ENCODE measurements at regions not wholly inside any gene's neighbourhood (a gene's known extent, or its start where the extent isn't known, plus 50 kb on each side); places are given as distances from the start of the nearest gene placed in this dataset.

DNA sequence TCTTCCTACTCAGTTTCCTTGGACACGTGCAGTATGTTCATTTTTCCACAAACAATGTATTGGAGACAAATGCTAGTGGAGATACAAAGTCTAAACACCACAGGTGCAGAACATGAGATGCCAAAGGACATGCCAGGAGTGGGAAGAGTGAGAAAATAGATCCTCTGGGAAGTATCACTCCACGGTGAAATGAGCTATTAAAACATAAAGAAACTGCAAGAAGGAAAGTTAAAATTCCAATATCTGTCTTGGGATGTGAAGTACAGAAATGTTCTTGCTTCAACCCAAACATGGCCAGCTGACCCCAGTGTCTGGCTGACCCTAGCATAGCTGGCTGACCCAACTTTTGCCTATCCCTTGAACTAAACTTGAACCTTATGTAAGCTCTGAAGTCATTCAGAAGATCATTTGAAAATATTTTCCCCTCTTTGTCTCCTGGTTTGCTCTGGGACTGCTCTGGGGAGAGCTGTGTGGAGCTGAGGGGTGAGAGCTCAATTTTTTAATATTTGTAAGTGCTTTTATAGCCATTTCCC is 59.5 kb downstream of the FZD1 start:
- no peak for FAIRE-seq

GRCh38 chr7:91324663-91325062 is 60.4 kb downstream of the FZD1 start:
- no peak for FAIRE-seq

DNA sequence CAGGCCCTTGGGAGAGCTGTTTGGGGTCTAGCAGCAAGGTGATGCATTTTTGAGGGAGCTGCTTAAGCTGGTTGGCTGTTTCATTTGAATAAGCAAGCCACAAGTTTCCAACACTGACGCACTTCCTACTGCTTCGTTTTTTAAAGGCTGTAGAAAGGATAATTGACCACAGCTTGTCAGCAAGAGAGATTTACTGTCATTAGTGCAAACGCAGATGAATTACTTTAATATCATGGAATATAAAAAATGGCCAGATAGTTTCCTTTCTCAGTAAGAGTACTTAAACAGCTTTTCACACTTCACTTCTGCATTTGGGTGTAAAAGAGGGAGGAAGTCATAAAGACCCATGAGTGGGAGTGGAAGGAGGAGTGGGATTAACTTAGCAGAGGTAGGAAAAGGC is 61.5 kb downstream of the FZD1 start:
- no peak for FAIRE-seq

DNA sequence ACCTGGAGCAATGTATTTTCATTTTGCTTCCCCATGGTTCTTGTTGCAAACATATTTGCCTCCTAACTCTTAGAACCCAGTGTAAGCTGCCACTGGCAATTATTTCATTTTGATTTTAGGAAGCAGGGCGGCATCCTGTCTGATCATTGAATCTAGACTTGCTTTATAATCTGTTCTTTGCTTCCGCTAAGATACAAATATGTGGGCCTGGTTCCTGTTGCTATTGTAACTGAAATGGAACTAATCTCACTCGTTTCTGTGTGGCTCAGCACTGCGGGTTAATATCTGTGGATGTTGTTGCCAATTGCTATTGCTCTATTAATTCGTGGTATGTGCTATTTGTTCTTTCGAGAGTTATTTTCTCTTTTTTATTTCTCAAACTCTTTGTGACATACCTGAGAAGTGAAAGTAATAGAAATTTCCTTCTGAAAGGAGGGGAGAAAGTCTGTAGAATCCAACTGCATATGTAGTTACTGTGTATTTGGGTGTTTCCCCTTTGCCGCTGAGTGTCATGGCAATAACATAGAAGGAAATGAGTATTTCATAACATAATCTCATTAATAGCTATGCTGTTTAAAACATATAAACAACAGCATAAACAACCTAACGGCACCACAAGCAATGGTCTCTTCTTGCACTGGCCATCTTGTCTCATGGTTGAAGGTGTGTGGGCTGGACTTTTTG is 62.4 kb downstream of the FZD1 start:
- FAIRE-seq = no peak

DNA sequence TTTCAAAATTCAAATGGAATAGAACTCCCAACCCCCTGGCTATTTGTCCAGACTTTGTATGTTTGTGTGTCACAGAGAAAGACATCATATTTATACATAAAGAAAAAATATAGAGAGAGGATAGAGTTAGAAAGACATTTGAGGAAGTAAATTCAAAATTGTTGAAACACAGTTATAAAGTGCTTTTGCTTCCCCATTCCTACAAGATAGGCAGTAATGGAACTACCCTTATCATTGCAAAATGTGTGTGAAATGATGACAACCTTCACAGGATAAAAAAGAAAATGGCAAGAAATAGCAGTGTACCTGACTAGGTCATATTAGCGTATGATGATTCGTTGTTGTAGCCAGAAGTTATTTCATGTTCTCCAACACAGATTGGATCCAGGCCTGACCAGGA is 63.1 kb downstream of the FZD1 start:
- FAIRE-seq = no peak

DNA sequence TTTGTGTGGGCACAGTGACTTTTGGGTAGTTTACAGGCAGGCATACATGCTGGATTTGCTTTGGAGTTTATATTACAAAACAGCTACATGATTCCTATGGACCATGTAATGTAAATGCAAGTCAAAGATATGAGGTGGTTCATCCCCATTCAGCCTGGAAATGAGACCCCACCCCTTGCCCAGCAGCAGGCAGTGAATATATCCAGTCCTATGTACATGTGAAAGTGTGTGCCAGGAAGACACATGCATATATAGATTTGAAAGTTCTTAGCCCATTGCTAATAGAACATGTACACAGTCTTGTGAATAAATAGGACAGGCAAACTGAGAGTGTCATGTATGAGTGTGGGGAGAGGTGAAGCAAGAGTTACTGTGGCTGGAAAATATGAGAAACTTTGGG is 65.3 kb downstream of the FZD1 start:
- FAIRE-seq = no peak

DNA sequence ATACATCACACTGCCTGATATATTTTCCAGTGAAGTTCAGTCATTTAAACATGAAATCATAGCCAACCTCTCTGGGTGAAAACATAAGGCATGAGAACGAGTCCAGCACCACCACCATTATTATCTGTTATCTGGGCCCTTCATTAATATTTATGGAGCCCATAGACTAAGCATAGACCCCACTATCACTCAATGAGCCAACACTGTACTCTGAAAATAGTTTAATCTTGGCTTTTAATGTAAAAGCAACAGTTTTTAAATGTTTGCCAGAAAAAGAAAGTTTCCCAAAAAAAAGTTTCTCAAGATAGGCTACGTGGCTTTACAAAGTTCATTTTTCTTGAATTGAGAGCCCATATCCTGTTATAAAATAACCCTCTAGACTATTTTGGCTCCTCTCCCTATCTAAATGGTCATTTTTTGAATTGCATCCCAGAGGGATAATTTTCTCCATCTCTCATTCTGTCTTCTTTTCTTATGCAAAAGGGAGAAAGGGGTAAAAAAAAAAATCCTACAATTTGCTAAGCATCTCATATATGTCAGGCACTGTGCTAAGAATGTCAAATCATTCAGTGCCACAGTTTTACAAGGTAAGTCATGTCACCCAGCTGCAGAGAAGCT is 66.1 kb downstream of the FZD1 start:
- no peak for FAIRE-seq

GRCh38 chr7:91330866-91331265 is 66.6 kb downstream of the FZD1 start:
- FAIRE-seq = no peak

GRCh38 chr7:91336106-91336505 is 71.9 kb downstream of the FZD1 start:
- no peak for FAIRE-seq

GRCh38 chr7:91338226-91339020 is 74.2 kb downstream of the FZD1 start:
- FAIRE-seq = no peak

DNA sequence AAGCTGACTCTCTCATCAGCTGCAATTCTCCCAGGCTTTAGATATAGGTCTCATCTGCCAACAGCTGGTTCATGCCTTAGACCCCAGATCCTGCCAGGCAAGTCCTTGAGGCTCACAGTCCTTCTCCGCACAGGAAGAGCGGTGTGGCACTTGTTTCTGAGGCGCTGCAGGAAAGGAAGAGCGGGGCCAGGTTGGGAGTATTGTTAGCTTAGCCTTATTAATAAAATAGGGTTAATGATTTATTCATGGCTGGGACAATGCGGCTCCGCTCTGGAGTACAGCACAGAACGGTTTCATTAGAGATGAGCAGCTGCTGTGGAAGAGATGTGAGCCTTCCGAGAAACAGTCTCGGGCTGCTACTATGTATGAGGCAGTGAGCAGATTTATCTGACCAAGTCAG is 78.1 kb downstream of the FZD1 start:
- FAIRE-seq = no peak

DNA sequence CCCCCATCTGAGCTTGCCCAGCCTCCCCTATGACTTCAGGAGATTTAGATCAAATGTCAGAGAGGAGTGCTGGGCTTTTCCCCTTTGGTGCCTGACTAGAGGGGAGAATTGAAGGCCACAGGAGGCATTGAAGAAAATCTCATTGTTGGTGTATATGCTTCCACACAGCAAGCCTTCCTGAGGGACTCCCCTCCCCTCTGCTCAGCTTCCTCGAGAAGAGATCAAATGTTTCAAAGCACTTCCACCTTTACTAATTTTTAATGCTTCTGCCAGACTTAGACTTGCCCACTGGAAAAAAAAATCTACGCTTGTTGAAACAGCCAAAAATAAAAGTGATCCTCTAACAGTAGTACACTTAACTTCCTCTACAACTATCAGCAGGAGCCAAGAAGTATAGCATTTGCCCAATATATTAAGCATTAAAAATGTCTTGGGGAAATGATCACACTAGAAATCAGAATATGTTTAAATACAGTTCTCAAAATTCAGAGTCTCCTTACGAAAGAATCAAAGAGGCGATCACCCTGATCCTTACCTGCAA is 79.3 kb downstream of the FZD1 start:
- no peak for FAIRE-seq

DNA sequence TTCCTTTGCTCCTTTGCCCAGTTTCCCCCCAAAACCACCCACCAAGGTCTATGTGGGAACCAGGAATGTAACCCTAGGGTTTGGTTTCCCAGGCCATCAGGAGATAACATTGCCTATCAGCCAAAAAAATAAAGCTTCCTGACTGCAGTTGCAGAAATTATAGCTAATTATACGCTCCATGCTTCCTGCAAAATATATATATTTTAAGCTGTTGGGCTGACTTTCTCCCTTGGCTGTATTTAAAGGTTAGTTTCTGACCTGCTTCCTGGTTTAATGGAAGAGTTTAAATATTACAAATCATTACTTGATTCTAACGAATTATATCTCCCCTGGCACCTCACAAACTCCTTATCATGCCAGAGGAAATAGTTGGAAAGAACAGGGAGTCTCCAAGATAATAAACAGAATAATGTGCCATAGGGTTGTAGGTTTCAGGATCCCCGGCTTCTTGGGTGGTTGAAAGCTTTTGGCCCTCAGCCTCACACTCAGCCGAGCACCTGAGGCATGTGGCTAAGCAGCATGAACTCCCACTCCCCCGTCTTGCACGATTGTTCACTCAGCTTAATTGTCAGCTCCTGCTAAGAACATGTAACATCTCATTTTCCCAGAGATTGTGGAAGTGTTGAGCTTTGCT is 79.9 kb downstream of the FZD1 start:
- FAIRE-seq = no peak

DNA sequence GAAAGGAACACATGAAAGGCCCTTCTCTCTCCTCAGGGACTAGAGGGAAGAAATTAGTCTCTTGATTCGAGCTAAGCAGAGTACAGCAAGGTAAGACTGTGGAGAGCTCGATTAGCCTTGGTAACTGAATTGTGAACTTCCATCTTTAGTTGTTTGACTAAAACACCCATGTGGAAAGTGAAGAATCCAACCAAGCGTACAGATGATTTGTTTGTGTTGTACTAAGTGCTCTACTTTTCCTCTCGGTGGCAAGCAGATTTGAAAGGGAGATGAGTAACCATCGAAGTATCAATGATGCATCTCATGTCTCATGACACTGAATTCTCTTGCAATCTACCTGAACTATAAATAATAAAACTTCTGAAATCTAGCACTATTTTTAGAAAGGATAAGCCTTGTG is 80.7 kb downstream of the FZD1 start:
- no peak for FAIRE-seq

DNA sequence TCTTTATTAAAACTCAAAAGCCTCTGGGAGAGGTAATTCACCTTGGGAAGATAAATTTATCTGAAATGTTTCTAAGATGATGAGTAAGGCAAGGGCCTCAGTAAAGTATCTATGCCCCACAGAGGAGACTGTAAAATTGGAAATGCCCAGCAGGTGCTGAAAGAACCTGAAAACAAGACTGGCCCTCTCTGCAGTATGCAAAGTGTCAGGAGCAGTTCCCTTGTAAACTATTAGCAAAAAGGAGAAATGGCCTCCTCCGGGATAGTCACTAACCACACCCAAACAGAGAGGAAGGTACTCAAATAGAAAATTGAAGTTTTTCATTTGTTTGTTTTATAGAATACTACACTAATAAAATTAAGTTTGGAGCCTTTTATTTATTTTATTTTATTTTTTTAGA is 81.2 kb downstream of the FZD1 start:
- FAIRE-seq = no peak

GRCh38 chr7:91346426-91346825 is 82.2 kb downstream of the FZD1 start:
- no peak for FAIRE-seq

DNA sequence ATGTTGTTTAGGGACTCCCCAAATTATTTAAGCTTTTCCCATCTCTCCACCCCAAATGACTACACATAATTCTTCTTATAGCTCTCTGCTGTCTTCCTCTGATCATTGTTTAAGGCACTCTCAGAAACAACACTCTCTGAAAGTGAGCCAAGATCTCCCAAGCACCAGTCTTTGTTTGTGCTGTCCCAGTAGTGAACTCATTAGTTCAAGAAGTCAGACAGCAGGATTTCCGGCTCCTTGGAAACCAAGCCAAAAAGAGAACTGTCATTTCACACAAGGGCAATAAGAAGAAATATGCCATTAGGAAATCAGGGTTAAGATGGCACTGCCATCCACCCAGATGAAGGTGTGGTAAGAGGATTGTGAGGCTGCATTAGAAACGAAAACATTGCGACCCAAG is 83.1 kb downstream of the FZD1 start:
- no peak for FAIRE-seq

GRCh38 chr7:91348711-91349110 is 84.5 kb downstream of the FZD1 start:
- no peak for FAIRE-seq

- FAIRE-seq = no peak
These were observed 87.1 kb downstream of the FZD1 start for GRCh38 chr7:91351374-91351773.

GRCh38 chr7:91352091-91352490 is 87.9 kb downstream of the FZD1 start:
- FAIRE-seq = no peak

DNA sequence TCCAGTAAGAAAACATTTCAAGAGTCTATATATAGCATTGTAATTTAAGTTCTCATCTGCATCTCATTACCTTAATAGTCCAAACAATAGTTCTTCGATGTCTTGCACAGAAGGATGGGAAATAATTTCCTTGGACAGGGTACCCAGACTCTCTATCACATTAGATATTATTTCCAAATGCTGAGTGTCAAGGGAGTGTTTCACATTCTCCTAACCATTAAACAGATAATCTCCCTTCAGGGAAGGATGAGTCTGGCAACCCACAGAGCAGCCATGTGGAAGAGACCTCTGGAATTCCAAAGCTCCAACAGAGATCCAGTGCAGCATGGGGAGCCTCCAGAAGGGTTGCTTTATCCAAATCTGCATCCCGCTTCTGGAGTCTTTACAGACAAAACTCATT is 89.6 kb downstream of the FZD1 start:
- peak; percentile 95 for FAIRE-seq

DNA sequence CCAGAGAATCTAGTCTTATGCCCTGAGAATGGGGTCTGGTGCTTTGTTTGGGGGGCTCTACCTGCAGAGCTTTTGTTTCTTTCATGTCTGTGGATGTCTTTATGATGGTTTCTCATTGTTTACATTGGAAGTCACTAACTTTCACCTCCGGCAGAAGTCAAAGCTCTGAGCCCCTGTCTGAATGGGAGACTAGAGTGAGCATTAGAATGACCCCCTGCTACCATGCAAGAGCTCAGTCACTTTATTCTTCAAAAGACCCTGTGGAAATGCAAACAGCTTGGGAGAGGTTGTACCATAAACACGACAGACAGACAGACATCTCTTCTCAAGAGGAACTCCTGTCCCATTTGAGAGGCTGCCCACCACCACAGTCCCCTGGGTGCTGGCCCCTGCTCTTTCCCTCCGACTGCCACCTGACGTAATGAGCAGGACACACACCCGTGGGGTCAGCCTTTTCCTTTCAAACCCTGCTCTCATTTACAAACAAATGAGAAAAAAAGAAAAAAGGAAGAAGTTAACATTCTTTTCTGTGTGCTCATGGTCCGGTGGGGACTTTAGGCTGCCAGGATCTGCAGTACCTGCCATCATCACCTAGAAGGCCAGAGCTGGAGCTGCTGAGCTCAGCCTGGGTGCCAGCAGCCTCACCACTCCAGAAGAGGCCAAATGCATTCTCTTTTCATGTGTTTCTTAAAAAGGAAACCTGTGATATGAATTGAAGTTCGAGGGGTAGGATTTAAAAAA is 91.6 kb downstream of the FZD1 start:
- FAIRE-seq = no peak
